GM19452 (cell line): ENCODE measurements at regions not wholly inside any gene's neighbourhood (a gene's known extent, or its start where the extent isn't known, plus 50 kb on each side); places are given as distances from the start of the nearest gene placed in this dataset.

Source experiments
- ATAC-seq: cut with Tn5 transposase; IDR thresholded peaks from one replicate; pipeline ENCODE4 v1.9.1; 2021; ENCODE audit not compliant: unreplicated experiment

DNA sequence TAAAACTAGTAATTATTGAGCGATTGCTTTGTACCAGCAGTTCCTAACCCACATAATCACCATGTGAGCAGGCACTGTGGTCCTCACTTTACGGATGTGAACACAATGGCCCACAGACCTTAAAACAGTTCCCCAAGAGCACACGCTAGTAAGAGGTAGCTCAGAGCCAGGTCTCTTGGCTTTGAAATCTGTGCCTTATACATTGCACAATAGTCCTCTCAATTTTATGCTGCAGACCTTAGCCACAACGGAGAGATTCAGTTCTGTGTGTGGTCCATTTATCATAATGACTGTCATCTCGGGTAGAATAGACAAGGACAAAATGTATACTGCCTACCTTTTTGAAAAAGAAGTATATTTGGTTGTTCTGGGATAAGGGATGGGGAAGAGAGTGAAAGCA is 289.0 kb upstream of the ANKRD55 start:
- ATAC-seq = no peak

- ATAC-seq = no peak
Measured at GRCh38 chr5:56520986-56521730, 288.0 kb upstream of the ANKRD55 start.

- ATAC-seq = no peak
Measured at GRCh38 chr5:56518820-56519219, 285.7 kb upstream of the ANKRD55 start.

DNA sequence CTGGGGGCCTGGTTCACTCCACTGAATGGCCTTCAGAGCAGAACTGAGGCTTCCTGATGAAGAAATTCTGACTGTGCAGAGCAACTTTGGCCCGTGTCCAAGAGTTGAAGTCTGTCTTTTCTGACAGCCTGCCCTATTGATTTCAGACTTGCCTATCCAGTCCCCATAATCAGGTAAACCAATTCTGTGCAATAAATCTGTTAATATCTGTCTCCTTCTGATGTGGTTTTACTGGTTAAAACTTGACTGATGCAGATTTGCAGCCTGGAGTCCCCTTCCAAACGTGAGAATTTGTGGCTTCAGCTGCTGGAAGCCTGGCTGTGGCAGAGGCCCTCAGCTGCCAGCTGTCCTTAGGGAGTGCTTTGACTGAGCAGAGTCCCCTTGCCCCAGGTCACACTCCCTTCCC is 283.9 kb upstream of the ANKRD55 start:
- ATAC-seq = no peak

DNA sequence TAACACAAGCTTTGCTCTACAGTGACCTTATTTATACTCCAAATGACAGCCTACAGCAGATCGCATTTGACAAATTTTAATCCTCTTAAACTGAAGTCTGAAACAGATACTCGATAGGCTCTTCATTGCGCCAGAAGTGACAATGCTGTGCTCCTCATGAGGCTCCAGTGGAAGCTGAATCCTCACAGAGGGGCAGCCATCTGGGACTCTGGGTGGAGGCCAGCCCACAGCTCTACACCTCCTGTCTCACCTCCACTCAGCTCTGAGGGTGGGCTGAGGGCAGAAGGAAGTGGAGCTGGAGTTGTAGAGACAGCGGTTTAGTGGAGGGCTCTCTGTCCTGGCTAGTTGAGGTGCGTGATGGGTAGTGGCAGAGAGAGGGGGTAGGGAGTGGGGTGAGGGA is 283.3 kb upstream of the ANKRD55 start:
- no peak for ATAC-seq

DNA sequence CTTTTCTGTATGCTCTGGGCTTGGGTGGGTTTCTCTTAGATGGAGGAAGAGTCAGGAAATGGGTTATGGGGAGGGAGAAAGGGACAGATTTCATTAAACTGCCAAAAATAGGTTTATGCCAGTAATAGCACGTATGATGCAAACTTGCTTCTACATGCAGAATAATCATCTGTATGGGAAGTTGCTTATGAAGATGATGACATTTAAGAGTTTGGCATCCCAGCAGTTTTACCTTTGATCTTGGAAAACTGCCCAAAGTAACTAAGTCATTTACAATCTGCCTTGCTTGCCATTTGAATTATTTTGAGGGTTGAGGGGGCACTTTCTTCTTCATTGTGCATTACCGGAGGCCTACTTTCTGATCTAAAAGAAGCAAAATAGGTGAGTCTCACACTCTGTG is 282.9 kb upstream of the ANKRD55 start:
- no peak for ATAC-seq

DNA sequence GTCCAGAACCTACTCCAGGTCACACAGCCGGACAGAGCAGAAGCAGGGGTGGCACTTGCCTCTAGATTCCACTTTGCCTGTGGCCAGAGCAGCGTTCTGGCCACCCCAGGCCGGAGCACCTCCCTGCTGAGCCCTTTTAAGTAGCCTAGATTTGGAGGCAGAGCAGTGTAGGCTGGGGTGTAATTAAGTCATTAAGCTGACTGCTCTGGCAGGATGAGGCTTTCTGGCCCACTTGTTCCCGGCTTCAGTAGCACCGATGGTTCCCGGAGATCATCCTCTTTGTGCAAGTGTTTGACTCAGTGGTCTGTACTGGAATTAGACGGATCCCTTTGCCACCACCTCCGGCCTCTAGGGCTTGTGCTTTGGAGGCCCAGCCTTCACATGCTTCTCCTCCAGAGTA is 281.9 kb upstream of the ANKRD55 start:
- ATAC-seq = no peak

- ATAC-seq = no peak
Measured at GRCh38 chr5:56514245-56514644, 281.1 kb upstream of the ANKRD55 start.

GRCh38 chr5:56513141-56513540 is 280.0 kb upstream of the ANKRD55 start:
- no peak for ATAC-seq

- no peak for ATAC-seq
Measured at GRCh38 chr5:56512313-56512996, 279.3 kb upstream of the ANKRD55 start.

- ATAC-seq = no peak
Measured at GRCh38 chr5:56511326-56511841, 278.3 kb upstream of the ANKRD55 start.

DNA sequence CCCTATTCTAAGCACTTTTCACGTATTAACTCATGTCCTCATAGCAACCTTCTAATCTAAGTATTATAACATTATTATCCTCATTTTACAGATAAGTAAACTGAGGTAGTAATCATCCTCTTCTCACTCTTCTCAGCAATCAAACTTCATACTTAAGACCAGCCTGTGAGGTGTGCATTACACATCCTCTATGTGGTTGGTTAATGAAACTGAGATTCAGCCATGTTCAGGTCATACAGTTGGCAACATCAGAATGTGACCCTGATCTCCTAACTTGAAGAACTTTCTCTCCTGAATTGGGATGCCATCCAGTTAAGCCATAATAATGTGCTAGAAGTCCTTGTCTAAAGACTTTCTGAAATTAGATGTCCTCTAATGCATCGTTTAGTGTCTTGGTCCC is 275.1 kb upstream of the ANKRD55 start:
- no peak for ATAC-seq

DNA sequence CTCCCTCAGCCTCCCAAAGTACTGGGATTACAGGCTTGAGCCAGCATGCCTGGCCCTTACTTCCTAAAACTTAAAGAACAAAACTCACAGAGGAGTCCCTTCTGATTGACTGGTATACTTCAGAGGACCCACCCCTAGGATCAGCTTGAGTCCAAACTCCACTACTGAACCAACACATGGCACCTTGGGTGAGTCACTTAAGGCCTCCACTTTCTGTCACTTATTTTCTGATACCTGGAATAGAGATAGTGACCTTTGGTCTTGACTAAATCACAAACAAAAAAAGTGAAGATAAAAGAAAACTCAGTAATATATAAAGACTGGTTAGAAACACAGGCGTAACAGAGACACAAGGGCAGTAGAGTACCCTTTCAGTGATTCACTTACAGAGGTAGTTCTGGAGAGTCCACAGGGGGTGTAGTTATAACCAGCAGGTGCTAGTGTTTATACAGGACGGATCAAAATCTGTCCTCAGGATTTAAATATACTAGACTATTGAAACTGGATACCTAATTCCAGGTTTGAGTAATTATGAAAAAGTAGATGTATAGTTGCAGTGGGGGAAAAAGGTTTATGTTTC is 274.3 kb upstream of the ANKRD55 start:
- no peak for ATAC-seq

DNA sequence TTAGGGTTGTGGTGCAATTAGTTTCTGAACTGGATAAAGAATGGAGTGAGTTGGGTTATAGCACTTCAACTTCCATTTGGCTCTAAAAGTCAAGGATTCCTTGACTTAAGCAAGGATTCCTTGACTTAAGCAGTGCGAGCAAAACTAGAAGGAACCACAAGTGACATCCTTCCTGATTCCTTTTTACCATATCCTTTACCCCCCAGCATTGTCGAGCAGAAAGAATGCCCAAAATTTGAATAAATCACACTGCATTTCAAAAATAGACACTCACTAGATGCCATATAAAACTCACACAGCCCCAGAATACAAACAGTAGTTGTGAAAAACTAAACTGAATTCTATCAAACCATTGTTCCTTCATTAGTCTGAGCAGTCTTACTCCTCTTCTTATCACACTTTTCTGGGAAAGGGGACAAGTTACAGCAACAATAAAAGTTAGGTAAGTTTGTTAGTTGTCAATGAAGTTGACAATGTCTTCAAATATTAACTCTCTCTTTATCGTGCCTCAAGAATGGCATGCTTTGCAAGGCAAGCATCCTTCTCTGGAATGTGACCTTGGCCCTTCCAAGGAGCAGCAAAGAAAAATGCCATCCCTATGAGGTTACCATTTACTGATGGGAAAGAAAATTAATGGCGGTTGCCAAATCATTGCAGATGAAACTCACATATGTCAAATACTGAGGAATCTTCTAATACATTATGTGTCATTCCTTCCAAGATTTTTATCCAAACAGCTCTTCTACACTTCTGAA is 273.3 kb upstream of the ANKRD55 start:
- ATAC-seq = no peak

DNA sequence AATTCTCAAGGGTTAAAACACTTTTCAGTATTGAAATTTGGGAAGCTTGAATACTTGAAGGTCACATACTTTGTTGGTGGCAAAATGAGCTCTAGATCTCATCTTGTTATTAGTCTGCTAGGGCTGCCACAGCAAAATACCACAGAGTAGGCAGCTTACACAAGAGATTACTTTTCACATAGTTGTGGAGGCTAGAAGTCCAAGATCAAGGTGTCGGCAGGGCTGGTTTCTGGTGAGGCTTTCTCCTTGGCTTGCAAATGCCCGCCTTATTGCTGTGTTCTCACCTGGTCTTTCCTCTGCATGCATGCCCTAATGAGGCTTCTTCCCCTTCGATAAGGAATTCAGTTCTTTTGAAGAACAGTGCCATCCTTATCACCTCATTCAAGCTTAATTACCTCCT is 270.8 kb upstream of the ANKRD55 start:
- ATAC-seq = no peak

- ATAC-seq = no peak
Measured at GRCh38 chr5:56501781-56502557, 268.8 kb upstream of the ANKRD55 start.

- no peak for ATAC-seq
Measured at GRCh38 chr5:56499901-56500300, 266.8 kb upstream of the ANKRD55 start.

- ATAC-seq = no peak
Measured at GRCh38 chr5:56499491-56499890, 266.4 kb upstream of the ANKRD55 start.

GRCh38 chr5:56498759-56499395 is 265.7 kb upstream of the ANKRD55 start:
- ATAC-seq = no peak

DNA sequence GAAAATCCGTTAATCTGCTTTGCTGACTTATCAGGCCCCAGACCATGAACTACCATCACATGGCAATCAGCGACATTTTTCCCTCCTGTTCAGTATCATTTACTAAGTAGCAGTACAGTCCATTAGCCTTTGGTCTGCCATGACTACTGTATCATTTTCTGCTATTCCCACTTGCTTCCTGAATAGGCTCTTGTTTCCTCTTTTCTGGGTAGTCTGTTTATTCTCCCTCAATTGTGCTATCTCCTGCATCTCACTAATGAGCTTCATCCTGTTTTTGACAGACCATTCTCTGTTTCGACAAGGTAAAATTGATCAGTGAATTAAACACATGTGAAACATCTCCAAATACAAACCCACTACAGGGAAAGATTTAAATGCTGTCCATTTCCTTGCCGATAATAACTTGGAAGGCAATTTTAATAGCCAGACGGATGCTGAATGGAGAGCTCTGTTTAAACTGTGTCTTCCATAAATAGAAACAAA is 263.5 kb upstream of the ANKRD55 start:
- no peak for ATAC-seq
